GM19193 (cell line): ENCODE measurements at regions not wholly inside any gene's neighbourhood (a gene's known extent, or its start where the extent isn't known, plus 50 kb on each side); places are given as distances from the start of the nearest gene placed in this dataset.

ENCODE experiments used
- POLR2A ChIP-seq: IDR thresholded peaks from 4 replicates; pipeline ENCODE4 v1.6.1; 2011; ENCODE audit not compliant: insufficient read depth, insufficient read length; ENCODE audit errors: extremely low read depth

- no peak for TF ChIP-seq POLR2A
These were observed 335.9 kb upstream of the KCNMB2 start for GRCh38 chr3:178200316-178200715.

GRCh38 chr3:178201714-178202113 lies 334.5 kb upstream of the KCNMB2 start:
- no peak for TF ChIP-seq POLR2A

- TF ChIP-seq POLR2A, result no peak
These were observed 334.0 kb upstream of the KCNMB2 start for GRCh38 chr3:178202194-178202593.

GRCh38 chr3:178203165-178203564 lies 333.1 kb upstream of the KCNMB2 start:
- TF ChIP-seq POLR2A, result no peak

- TF ChIP-seq POLR2A, result no peak
These were observed 332.6 kb upstream of the KCNMB2 start for GRCh38 chr3:178203650-178204049.

- no peak for TF ChIP-seq POLR2A
These were observed 330.5 kb upstream of the KCNMB2 start for GRCh38 chr3:178205740-178206139.

- no peak for TF ChIP-seq POLR2A
These were observed 329.7 kb upstream of the KCNMB2 start for GRCh38 chr3:178206521-178206920.

GRCh38 chr3:178217479-178217878 lies 318.8 kb upstream of the KCNMB2 start:
- TF ChIP-seq POLR2A, result no peak

GRCh38 chr3:178218231-178218630 lies 318.0 kb upstream of the KCNMB2 start:
- no peak for TF ChIP-seq POLR2A

GRCh38 chr3:178223876-178224275 lies 312.4 kb upstream of the KCNMB2 start:
- no peak for TF ChIP-seq POLR2A

- no peak for TF ChIP-seq POLR2A
These were observed 310.1 kb upstream of the KCNMB2 start for GRCh38 chr3:178226094-178226493.

GRCh38 chr3:178231645-178232044 lies 304.6 kb upstream of the KCNMB2 start:
- no peak for TF ChIP-seq POLR2A

GRCh38 chr3:178233371-178234071 lies 302.7 kb upstream of the KCNMB2 start:
- no peak for TF ChIP-seq POLR2A

GRCh38 chr3:178236555-178237277 lies 299.5 kb upstream of the KCNMB2 start:
- no peak for TF ChIP-seq POLR2A

- TF ChIP-seq POLR2A, result no peak
These were observed 298.1 kb upstream of the KCNMB2 start for GRCh38 chr3:178238179-178238578.

GRCh38 chr3:178244733-178245709 lies 291.2 kb upstream of the KCNMB2 start:
- TF ChIP-seq POLR2A, result no peak

- TF ChIP-seq POLR2A, result no peak
These were observed 290.2 kb upstream of the KCNMB2 start for GRCh38 chr3:178246004-178246403.
